ENCODE measurements at regions not wholly inside any gene's neighbourhood (a gene's known extent, or its start where the extent isn't known, plus 50 kb on each side); places are given as distances from the start of the nearest gene placed in this dataset.
A peak's percentile ranks its signal among the peaks of the same experiment; 100 is the strongest.
"Not testable (repeated sequence)": the region's sequence is repeated elsewhere in the genome, so short reads cannot be mapped to it uniquely, and the experiment has no call there.

DNA sequence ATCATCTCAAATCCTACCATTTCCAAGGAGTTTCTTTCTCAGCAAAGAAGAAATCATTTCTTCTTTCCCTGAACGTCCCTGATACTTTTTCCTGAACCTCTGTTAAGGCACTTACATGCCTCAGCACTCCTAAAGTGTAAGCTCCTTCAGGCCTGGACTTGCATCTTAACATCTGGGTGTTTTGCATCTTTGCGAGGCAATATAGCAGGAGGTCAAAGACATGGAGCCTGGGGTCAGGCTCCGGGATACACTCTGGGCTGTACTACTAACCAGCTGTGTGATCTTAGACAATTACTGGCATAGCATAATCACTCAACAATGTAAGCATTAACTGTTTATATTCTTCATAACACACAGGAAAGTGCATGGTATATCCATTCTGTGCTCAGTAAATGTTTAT is 275.5 kb upstream of the BOD1L1 start:
- DNase-seq = no peak

GRCh38 chr4:13903901-13904300 is 276.4 kb upstream of the BOD1L1 start:
- DNase-seq = no peak

GRCh38 chr4:13905543-13905942 is 278.0 kb upstream of the BOD1L1 start:
- DNase-seq = peak; percentile 75

DNA sequence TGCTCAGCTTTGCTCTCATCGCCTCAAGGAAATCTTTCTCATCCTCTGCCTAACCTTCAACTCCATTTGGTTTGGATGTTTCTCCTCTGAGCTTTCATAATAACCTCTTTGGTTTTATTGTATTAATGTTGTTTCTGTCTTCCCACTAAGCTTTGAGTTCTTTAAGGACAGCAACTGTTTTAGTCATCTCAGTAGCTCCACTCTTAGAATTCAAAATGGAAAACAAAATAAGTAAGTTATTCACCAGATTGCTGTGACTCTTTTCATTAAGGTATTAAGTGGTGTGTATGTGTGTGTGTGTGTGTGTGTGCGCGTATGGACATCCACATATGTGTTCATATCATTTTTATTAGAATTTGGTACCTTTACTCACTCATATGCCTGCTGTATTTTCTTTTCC is 279.2 kb upstream of the BOD1L1 start:
- DNase-seq = no peak

- peak; percentile 98 for DNase-seq
Observed at GRCh38 chr4:13907255-13907751, 279.8 kb upstream of the BOD1L1 start.

- no peak for DNase-seq
Observed at GRCh38 chr4:13908455-13908854, 280.9 kb upstream of the BOD1L1 start.

DNA sequence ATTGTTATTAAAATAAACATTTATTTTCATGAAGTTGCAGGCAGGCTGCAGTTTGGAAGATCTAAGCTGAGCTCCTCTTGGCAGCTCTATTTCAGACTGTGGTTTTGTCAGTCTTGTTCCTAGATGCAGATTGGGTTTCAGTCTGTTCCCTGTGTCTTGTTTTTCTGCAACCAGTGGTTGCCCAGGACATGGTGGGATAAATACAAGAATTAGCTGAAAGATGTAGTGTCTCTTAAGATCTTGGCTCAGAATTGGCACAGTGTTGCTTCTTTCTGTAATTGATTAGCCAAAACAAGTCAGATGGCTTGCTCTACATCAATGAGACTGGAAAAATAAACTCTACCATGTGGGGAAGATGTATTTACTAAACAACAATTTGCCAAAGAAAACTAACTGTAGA is 283.0 kb upstream of the BOD1L1 start:
- DNase-seq = no peak

GRCh38 chr4:13911256-13911655 is 283.7 kb upstream of the BOD1L1 start:
- no peak for DNase-seq

- DNase-seq = peak; percentile 33
Observed at GRCh38 chr4:13912436-13912925, 285.0 kb upstream of the BOD1L1 start.

- peak; percentile 54 for DNase-seq
Observed at GRCh38 chr4:13912966-13913365, 285.4 kb upstream of the BOD1L1 start.

- peak; percentile 92 for DNase-seq
Observed at GRCh38 chr4:13917015-13917414, 289.5 kb upstream of the BOD1L1 start.

DNA sequence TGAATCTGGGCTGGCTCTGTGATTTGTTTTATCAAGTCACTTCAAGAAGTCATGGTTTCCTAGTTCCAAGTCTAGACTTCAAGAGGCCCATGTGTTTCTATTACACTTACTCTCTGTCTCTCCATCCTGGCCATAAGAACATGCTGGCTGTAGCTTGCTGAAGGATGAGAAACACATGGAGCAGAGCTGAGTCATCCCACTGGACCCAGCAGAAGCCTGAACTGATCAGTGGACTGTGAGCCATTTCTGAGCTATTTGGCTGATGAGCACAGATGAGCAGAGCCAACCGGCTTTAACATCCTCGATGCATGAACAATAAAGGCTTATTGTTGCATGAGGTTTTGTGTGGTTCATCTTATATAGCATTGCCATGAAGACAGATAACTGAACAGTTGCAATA is 290.6 kb upstream of the BOD1L1 start:
- peak; percentile 100 for DNase-seq

GRCh38 chr4:13918991-13919441 is 291.5 kb upstream of the BOD1L1 start:
- peak; percentile 98 for DNase-seq

DNA sequence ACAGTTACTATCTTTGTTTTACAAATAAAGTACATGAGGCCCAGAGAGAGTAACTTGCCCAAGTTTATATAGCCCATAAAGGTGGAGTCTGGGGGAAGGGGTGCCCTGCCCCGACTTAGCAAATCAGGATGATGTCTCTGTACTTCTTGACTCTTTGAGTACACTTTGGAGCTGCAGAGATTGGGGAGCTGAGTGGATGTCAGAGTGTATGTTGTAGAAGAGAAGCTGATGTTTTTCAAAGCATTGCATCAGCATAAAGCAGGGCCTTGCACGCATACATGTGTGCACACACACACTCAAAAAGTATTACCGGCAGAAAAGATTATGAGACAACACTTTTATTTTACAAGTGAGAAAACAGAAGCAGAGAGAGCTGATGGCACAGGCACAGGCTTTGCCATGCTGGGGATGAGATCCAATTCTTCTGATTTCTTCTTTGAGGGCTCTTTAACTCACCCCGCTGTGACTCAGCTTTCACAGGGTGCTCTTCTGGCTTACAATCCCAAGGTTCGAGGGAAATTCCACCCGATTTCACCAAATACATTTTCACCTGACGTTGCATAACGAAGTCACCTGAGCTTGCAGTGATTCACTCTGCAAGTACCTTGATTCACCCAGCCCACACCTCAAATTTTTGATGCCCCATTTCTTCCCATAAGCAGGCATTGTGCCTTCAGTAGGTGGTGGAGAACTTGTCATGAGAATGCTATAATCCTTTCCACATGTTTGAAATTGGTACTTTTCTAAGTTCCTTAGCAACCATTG is 292.8 kb upstream of the BOD1L1 start:
- peak; percentile 66 for DNase-seq

GRCh38 chr4:13920901-13921300 is 293.4 kb upstream of the BOD1L1 start:
- DNase-seq = peak; percentile 100

DNA sequence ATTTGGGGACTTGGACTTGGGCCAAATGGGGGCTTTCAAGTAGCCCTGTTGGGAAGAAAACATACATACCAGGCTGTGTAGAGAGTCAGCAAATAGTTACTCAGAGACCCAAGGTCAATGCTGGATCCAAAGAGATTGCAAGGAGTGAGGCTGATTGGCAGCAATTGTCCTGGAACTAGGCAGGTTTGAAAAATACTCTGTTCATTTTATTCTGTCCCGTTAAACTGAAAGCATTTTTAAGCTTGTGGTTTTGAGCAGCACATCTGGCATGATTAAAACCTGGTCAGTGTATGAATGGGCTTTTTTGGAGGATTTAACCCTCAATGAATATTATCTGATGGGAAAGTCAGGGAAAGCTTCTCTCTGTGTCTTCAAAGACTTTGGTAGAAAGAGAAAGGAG is 294.3 kb upstream of the BOD1L1 start:
- peak; percentile 72 for DNase-seq

DNA sequence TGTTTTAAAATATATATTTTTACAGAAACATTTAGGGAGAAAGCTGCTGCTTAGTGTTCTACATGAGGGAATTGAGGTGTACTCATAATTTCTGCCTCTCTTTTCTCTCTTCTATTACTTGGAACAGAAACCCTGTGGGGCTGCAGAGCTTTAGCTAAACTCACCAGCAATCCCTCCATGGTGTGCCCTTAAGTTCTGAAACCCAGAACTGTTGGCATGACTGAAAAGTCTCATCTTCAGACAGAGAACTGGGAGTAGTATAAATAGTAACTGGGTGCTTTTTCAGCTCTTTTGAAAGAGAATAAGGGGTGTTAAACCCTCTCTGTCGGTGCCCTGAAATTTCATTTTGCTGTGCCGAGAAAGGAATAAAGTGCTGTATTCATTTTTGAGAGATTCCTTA is 294.9 kb upstream of the BOD1L1 start:
- no peak for DNase-seq

GRCh38 chr4:13922873-13923645 is 295.5 kb upstream of the BOD1L1 start:
- no peak for DNase-seq

DNA sequence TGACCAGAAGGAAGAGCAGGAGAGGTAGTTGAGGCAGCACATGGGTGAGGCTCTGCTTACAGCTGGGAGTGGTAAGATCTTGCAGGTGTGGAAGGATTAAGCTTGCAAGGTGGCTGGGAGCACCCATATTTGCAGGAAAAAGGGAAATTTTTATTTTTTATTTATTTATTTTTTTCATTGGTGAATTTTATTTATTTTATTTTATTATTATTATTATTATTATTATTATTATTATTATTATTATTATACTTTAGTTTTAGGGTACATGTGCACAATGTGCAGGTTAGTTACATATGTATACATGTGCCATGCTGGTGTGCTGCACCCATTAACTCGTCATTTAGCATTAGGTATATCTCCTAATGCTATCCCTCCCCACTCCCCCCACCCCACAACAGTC is 297.4 kb upstream of the BOD1L1 start:
- not testable (repeated sequence) for DNase-seq

DNA sequence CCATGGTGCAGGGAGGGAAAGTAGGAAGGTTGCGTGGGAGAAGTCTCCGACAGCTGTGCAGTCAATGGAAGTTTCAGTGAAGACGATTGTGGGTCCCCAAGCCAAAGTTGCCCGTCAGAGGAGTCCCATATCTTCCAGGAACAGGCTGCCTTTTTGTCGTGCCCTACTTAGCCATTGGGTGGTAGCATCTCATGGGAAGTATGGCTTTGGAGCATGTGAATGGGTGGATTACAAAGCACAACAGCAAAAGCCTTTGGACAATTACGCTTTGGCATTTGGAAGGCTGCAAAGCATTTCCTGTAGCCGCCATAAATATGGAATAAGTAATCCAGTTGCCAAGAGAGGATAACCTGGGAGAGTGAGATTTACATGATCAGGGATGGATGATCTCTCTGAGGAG is 300.7 kb upstream of the BOD1L1 start:
- DNase-seq = no peak

DNA sequence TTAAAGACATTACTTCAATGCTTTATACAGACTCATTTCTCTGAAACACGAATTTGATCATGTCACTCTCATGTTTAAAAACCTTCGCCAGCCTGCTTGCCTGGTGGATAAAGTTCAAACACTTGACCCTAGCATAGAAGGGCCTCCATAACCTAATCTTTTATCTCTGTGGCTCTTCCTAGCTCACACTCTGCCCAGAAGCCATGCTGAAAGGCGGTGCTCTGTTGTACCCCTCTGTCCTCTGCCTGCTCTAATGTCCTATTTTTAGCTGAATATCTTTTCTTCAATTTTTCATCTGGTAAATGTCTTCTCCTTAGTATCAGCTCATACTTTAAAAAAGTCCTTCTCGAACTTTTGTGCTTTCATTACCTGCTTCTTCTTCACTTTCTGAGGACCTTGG is 302.6 kb upstream of the BOD1L1 start:
- no peak for DNase-seq

DNA sequence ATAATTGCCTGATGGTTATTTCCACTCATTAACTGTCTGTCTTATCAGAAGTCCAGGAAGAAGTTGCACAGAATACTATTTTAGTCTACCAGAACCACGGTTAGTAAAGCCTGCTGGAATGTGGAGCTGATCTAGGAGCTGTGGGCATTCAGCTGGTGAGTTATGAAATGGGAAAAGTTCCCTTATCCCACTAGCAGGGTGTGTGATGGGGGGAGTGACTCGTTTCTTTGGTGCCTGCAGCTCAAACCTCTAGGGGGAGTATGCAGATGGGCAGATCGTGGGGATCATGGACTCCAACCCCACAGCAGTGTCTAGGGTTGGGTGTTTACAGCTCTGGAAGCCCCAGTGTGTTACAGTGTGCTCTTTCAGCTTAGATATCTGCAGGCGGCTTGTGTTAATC is 305.7 kb upstream of the BOD1L1 start:
- peak; percentile 47 for DNase-seq

DNA sequence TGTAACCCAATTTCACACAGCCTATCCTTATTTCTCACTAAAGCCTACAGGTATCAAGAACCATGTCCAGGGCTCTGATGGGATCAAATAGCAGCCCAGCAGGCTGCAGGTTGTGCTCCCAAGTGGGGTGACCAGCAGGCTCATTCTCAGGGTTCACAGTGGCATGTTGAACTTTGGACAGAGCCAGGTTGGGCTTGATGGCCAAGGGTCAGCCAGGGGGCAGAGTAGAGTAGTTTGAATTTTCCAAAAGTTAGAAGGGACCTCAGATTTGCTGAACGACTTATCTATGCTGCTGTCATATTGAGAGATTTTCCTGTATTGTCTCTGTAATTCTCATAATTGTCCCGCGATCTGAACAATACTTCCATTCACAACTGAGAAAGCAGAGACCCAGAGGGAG is 310.8 kb upstream of the BOD1L1 start:
- no peak for DNase-seq

DNA sequence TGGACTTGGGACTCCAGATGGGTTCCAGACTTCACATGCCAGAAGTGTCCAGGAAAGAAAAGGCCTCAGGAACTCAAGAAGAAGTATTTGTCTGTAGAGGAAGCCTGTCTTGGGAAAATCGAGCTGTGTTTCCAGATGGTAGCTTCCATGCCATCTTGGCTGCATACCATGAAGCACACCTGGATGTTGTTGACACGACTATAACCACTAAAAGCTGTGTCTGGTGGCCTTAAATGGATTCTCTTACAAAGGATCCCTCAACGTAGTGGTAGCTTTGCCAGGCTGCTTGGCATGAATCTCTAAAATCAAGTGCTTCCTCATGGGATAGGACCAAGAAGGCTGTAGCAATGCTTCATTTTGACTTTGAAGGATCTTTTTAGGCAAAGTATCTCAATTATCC is 313.4 kb upstream of the BOD1L1 start:
- no peak for DNase-seq
